ENCODE measurements at regions not wholly inside any gene's neighbourhood (a gene's known extent, or its start where the extent isn't known, plus 50 kb on each side); places are given as distances from the start of the nearest gene placed in this dataset.

- H3K4ac ChIP-seq (ENCODE audit: low read depth, low read length), result no peak overlapping the region
- H3K4me1 Mint-ChIP-seq, result no peaks in the 10 kb centered on the region
- H3K27me3 ChIP-seq (ENCODE audit: insufficient read depth, low read length), result no peaks in the 10 kb centered on the region
- no peaks in the 10 kb centered on the region for H3K4me1 ChIP-seq (ENCODE audit: insufficient read depth, low read length)
- no peak overlapping the region for H2BK15ac ChIP-seq (ENCODE audit: low read depth, low read length)
- H3K36me3 Mint-ChIP-seq (ENCODE audit: insufficient read depth in 1 of 3, low read depth in 3 of 3), result no peaks in the 10 kb centered on the region
- H3K56ac ChIP-seq (ENCODE audit: insufficient read length, low read depth, low read length), result no peak overlapping the region
- H3T11ph ChIP-seq (ENCODE audit: low read length), result no peak overlapping the region
- H3K27ac ChIP-seq (ENCODE audit: insufficient read length, low read depth, low read length), result no peak overlapping the region
- H3K79me2 ChIP-seq (ENCODE audit: insufficient read depth, low read length), result no peaks in the 10 kb centered on the region
- no peak overlapping the region for H4K8ac ChIP-seq (replicated peaks; ENCODE audit: insufficient read length, low read depth, low read length)
- H3K18ac ChIP-seq (ENCODE audit: insufficient read length, low read depth, low read length), result no peak overlapping the region
- no peaks in the 10 kb centered on the region for H3K9me3 Mint-ChIP-seq
- H2BK5ac ChIP-seq (ENCODE audit: insufficient read length, low read length), result no peak overlapping the region
- H3K23me2 ChIP-seq (ENCODE audit: insufficient read length, low read depth, low read length, poor library complexity, severe bottlenecking), result no peaks in the 10 kb centered on the region
- no peak overlapping the region for H3K14ac ChIP-seq (ENCODE audit: insufficient read depth, low read length)
- no peaks in the 10 kb centered on the region for H4K20me1 ChIP-seq (ENCODE audit: control insufficient read depth, insufficient read depth, insufficient read length)
- WGBS (ENCODE audit: extremely low coverage, insufficient read length, low lambda C conversion rate), result no CpG with 5 or more reads among the region's 2 CpGs
- H4K91ac ChIP-seq (ENCODE audit: insufficient read length, low read depth, low read length), result no peak overlapping the region
- TF ChIP-seq, protein P1, sequence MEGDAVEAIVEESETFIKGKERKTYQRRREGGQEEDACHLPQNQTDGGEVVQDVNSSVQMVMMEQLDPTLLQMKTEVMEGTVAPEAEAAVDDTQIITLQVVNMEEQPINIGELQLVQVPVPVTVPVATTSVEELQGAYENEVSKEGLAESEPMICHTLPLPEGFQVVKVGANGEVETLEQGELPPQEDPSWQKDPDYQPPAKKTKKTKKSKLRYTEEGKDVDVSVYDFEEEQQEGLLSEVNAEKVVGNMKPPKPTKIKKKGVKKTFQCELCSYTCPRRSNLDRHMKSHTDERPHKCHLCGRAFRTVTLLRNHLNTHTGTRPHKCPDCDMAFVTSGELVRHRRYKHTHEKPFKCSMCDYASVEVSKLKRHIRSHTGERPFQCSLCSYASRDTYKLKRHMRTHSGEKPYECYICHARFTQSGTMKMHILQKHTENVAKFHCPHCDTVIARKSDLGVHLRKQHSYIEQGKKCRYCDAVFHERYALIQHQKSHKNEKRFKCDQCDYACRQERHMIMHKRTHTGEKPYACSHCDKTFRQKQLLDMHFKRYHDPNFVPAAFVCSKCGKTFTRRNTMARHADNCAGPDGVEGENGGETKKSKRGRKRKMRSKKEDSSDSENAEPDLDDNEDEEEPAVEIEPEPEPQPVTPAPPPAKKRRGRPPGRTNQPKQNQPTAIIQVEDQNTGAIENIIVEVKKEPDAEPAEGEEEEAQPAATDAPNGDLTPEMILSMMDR (conservative IDR thresholded peaks at IDR 0.05), result no peak
- H3K4me3 Mint-ChIP-seq, result no peak overlapping the region
- no peak overlapping the region for H2AK5ac ChIP-seq (ENCODE audit: insufficient read length, low read length)
- no peak overlapping the region for H3K23ac ChIP-seq (ENCODE audit: insufficient read length, low read depth, low read length)
- H2BK12ac ChIP-seq (ENCODE audit: insufficient read length, low read depth, low read length), result no peak overlapping the region
- H3K9me3 ChIP-seq (ENCODE audit: control insufficient read depth, low read depth, low read length), result no peaks in the 10 kb centered on the region
- no peak overlapping the region for H2AFZ ChIP-seq (ENCODE audit: low read length)
- H4K5ac ChIP-seq (ENCODE audit: insufficient read length, low read depth, low read length), result no peak overlapping the region
- no peaks in the 10 kb centered on the region for H3K27me3 Mint-ChIP-seq (ENCODE audit: low read depth)
- no peak overlapping the region for H2BK120ac ChIP-seq (ENCODE audit: low read depth, low read length, poor library complexity, severe bottlenecking)
- no peak overlapping the region; a peak in 1 of 7 replicates for H3K27ac Mint-ChIP-seq
- H2BK20ac ChIP-seq (ENCODE audit: low read depth, low read length, poor library complexity, severe bottlenecking), result no peak overlapping the region
- no peaks in the 10 kb centered on the region for H3K79me1 ChIP-seq (ENCODE audit: insufficient read depth, low read depth, low read length, poor library complexity, severe bottlenecking)
- no peak for DNase-seq
- H3K4me2 ChIP-seq (ENCODE audit: insufficient read depth, insufficient read length, low read length), result no peak overlapping the region
- no peak overlapping the region for H3K9ac ChIP-seq (ENCODE audit: extremely low read depth, insufficient read length, low read length)
Measured at GRCh38 chr2:13260402-13260801, 543.7 kb downstream of the TRIB2 start.
